Activated CD4-positive, alpha-beta T cell treated with anti-CD3 and anti-CD28 coated beads for 24 hours (primary cell): ENCODE measurements at regions not wholly inside any gene's neighbourhood (a gene's known extent, or its start where the extent isn't known, plus 50 kb on each side); places are given as distances from the start of the nearest gene placed in this dataset.

ENCODE experiments used
- DNase-seq, 2 donors: peaks; one replicate each; pipeline ENCODE4 v3.0.0-alpha.2; 2020; ENCODE audit warnings: low read depth in 2 of 2

GRCh38 chr5:89471541-89471940 is 588.6 kb upstream of the MEF2C start:
- no peak for DNase-seq

GRCh38 chr5:89471115-89471514 is 588.1 kb upstream of the MEF2C start:
- no peak for DNase-seq

GRCh38 chr5:89470658-89471057 is 587.7 kb upstream of the MEF2C start:
- DNase-seq: no peak

GRCh38 chr5:89458332-89458656 is 575.3 kb upstream of the MEF2C start:
- no peak for DNase-seq

GRCh38 chr5:89457411-89458331 is 574.7 kb upstream of the MEF2C start:
- no peak for DNase-seq

GRCh38 chr5:89452081-89452480 is 569.1 kb upstream of the MEF2C start:
- DNase-seq: no peak

- DNase-seq: no peak
These were observed 568.3 kb upstream of the MEF2C start for GRCh38 chr5:89451263-89451662.

- DNase-seq: no peak
These were observed 567.2 kb upstream of the MEF2C start for GRCh38 chr5:89450149-89450538.

- no peak for DNase-seq
These were observed 566.6 kb upstream of the MEF2C start for GRCh38 chr5:89449392-89450148.

GRCh38 chr5:89447027-89447426 is 564.0 kb upstream of the MEF2C start:
- DNase-seq: no peak

- no peak for DNase-seq
These were observed 562.2 kb upstream of the MEF2C start for GRCh38 chr5:89445106-89445745.

GRCh38 chr5:89444088-89444487 is 561.1 kb upstream of the MEF2C start:
- DNase-seq: no peak

GRCh38 chr5:89443508-89443907 is 560.5 kb upstream of the MEF2C start:
- no peak for DNase-seq

- DNase-seq: no peak
These were observed 559.0 kb upstream of the MEF2C start for GRCh38 chr5:89441965-89442364.

GRCh38 chr5:89440670-89441069 is 557.7 kb upstream of the MEF2C start:
- no peak for DNase-seq

- no peak for DNase-seq
These were observed 554.8 kb upstream of the MEF2C start for GRCh38 chr5:89437450-89438435.

GRCh38 chr5:89436464-89436863 is 553.5 kb upstream of the MEF2C start:
- DNase-seq: no peak

- no peak for DNase-seq
These were observed 552.4 kb upstream of the MEF2C start for GRCh38 chr5:89435347-89435746.

GRCh38 chr5:89428624-89429023 is 545.6 kb upstream of the MEF2C start:
- DNase-seq: no peak

GRCh38 chr5:89425062-89425461 is 542.1 kb upstream of the MEF2C start:
- DNase-seq: no peak

- DNase-seq: no peak
These were observed 538.1 kb upstream of the MEF2C start for GRCh38 chr5:89421035-89421434.
